ENCODE measurements at regions not wholly inside any gene's neighbourhood (a gene's known extent, or its start where the extent isn't known, plus 50 kb on each side); places are given as distances from the start of the nearest gene placed in this dataset.

DNA sequence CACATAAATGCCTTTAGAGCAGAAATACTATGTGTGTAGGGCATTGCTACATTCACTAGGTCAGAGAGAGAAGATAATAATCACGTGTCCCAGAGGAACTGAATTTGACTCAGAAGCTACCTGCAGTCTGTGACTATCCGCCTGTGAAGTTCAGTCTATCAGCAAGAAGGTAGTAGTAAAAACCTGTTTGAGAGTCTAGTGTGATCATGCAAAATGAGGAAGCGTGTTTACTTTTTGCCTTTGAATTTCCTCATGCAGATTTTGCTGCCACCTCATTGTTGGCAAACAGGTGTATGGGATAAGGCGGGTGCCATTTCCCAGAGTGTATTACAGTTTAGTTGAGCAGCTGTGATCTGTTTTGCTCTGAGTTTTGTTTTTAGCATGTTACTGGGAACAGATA, 403.9 kb upstream of the FANCL start:
- 88 to 94% methylated on average over 2 to 4 of the region's 4 CpGs for WGBS, 2 experiments (ENCODE audit: insufficient coverage in 1 of 2, insufficient read length in 1 of 2)
- Mint-ChIP-seq H3K4me3 (no peak overlapping the region), H3K27me3 (ENCODE audit: insufficient read depth) (no peaks in the 10 kb centered on the region), H3K36me3 (ENCODE audit: low read depth) (no peaks in the 10 kb centered on the region), H3K9me3 (no peaks in the 10 kb centered on the region), H3K4me1 (peaks cover 16% of the 10 kb centered on the region), H3K27ac (no peak overlapping the region)
- no peaks in the 10 kb centered on the region for H3K9me3 ChIP-seq (ENCODE audit: control insufficient read depth, low read length)
- H3K4me1 ChIP-seq (ENCODE audit: control insufficient read depth, insufficient read depth, low read length), result no peaks in the 10 kb centered on the region
- DNase-seq, result no peak
- TF ChIP-seq, protein P1, sequence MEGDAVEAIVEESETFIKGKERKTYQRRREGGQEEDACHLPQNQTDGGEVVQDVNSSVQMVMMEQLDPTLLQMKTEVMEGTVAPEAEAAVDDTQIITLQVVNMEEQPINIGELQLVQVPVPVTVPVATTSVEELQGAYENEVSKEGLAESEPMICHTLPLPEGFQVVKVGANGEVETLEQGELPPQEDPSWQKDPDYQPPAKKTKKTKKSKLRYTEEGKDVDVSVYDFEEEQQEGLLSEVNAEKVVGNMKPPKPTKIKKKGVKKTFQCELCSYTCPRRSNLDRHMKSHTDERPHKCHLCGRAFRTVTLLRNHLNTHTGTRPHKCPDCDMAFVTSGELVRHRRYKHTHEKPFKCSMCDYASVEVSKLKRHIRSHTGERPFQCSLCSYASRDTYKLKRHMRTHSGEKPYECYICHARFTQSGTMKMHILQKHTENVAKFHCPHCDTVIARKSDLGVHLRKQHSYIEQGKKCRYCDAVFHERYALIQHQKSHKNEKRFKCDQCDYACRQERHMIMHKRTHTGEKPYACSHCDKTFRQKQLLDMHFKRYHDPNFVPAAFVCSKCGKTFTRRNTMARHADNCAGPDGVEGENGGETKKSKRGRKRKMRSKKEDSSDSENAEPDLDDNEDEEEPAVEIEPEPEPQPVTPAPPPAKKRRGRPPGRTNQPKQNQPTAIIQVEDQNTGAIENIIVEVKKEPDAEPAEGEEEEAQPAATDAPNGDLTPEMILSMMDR (conservative IDR thresholded peaks at IDR 0.05), result no peak
- no peak overlapping the region for H3K9ac ChIP-seq (ENCODE audit: extremely low read depth, low read length, poor library complexity, severe bottlenecking)
- H3K36me3 ChIP-seq (ENCODE audit: control insufficient read depth, insufficient read depth, low read length), result no peaks in the 10 kb centered on the region
- H3K27ac ChIP-seq (ENCODE audit: low read depth, low read length), result no peak overlapping the region
- no peak overlapping the region for H3K4me3 ChIP-seq (ENCODE audit: low read length)
- H3K27me3 ChIP-seq (ENCODE audit: control insufficient read depth, insufficient read depth, low read length, poor library complexity, severe bottlenecking), result no peaks in the 10 kb centered on the region

DNA sequence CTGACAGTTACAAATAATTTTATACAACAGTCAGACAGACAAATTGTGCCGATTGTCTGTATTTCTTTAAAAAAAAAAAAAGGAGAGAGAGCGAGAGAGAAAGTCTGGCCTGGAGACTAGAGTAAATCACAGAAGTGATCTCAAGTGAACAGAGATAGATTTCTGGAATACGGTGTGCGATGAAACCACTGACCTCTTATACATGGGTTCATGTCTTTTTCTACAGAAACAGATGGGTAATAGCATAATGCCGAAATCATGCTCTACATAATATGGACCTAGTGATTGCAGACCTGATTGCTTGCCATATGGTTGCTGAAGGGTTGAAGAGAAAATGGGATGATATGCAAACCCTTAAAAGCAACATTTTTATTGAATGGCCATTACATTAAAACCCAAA, 403.3 kb upstream of the FANCL start:
- Mint-ChIP-seq H3K27ac (no peak overlapping the region), H3K27me3 (ENCODE audit: insufficient read depth) (no peaks in the 10 kb centered on the region), H3K9me3 (no peaks in the 10 kb centered on the region), H3K4me3 (no peak overlapping the region), H3K4me1 (peaks cover 10% of the 10 kb centered on the region), H3K36me3 (ENCODE audit: low read depth) (no peaks in the 10 kb centered on the region)
- no peaks in the 10 kb centered on the region for H3K4me1 ChIP-seq (ENCODE audit: control insufficient read depth, insufficient read depth, low read length)
- no peaks in the 10 kb centered on the region for H3K9me3 ChIP-seq (ENCODE audit: control insufficient read depth, low read length)
- TF ChIP-seq, protein P1 (conservative IDR thresholded peaks at IDR 0.05), result no peak
- 96 to 100% methylated on average over 1 to 5 of the region's 5 CpGs for WGBS, 2 experiments (ENCODE audit: insufficient coverage in 1 of 2, insufficient read length in 1 of 2)
- H3K36me3 ChIP-seq (ENCODE audit: control insufficient read depth, insufficient read depth, low read length), result no peaks in the 10 kb centered on the region
- no peak overlapping the region for H3K4me3 ChIP-seq (ENCODE audit: low read length)
- H3K9ac ChIP-seq (ENCODE audit: extremely low read depth, low read length, poor library complexity, severe bottlenecking), result no peak overlapping the region
- H3K27me3 ChIP-seq (ENCODE audit: control insufficient read depth, insufficient read depth, low read length, poor library complexity, severe bottlenecking), result no peaks in the 10 kb centered on the region
- no peak for DNase-seq
- no peak overlapping the region for H3K27ac ChIP-seq (ENCODE audit: low read depth, low read length)

DNA sequence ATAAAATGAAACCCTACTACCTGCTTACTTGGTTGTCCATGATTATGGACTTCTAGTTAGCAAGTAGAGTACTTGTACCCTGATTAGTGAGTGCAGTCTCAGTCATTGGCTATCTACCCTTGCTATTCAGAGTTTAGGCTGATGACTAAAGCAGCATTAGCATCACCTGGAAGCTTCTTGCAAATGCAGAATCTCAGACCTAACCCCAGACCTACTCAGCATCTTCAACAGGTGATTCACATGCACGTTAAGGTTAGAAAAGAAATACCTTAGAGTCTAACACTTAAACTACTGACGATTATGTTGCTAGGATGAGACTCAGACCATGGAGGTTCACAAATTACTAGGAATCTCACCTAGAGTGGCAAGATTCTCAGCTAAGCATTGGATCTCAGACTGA, 399.9 kb upstream of the FANCL start:
- H3K4me1 ChIP-seq (ENCODE audit: control insufficient read depth, insufficient read depth, low read length), result no peaks in the 10 kb centered on the region
- H3K27ac ChIP-seq (ENCODE audit: low read depth, low read length), result no peak overlapping the region

More for the DNA sequence above, 399.9 kb upstream of the FANCL start:
- TF ChIP-seq, protein P1 (conservative IDR thresholded peaks at IDR 0.05), result no peak
- peaks cover 21% of the 10 kb centered on the region for H3K4me1 Mint-ChIP-seq
- no peaks in the 10 kb centered on the region for H3K9me3 Mint-ChIP-seq
- Histone ChIP-seq H3K36me3 (ENCODE audit: control insufficient read depth, insufficient read depth, low read length) (no peaks in the 10 kb centered on the region), H3K9me3 (ENCODE audit: control insufficient read depth, low read length) (no peaks in the 10 kb centered on the region), H3K9ac (ENCODE audit: extremely low read depth, low read length, poor library complexity, severe bottlenecking) (no peak overlapping the region), H3K4me3 (ENCODE audit: low read length) (no peak overlapping the region), H3K27me3 (ENCODE audit: control insufficient read depth, insufficient read depth, low read length, poor library complexity, severe bottlenecking) (no peaks in the 10 kb centered on the region)
- no peaks in the 10 kb centered on the region for H3K36me3 Mint-ChIP-seq (ENCODE audit: low read depth)
- WGBS, 2 experiments (ENCODE audit: insufficient coverage in 1 of 2, insufficient read length in 1 of 2), result 66 to 100% methylated on average over 1 to 2 of the region's 2 CpGs
- peak; percentile 59 for DNase-seq
- no peaks in the 10 kb centered on the region for H3K27me3 Mint-ChIP-seq (ENCODE audit: insufficient read depth)
- H3K27ac Mint-ChIP-seq, result no peak overlapping the region
- no peak overlapping the region for H3K4me3 Mint-ChIP-seq

Measured in endodermal cell (in vitro differentiated cells).